ENCODE measurements at regions not wholly inside any gene's neighbourhood (a gene's known extent, or its start where the extent isn't known, plus 50 kb on each side); places are given as distances from the start of the nearest gene placed in this dataset.

DNA sequence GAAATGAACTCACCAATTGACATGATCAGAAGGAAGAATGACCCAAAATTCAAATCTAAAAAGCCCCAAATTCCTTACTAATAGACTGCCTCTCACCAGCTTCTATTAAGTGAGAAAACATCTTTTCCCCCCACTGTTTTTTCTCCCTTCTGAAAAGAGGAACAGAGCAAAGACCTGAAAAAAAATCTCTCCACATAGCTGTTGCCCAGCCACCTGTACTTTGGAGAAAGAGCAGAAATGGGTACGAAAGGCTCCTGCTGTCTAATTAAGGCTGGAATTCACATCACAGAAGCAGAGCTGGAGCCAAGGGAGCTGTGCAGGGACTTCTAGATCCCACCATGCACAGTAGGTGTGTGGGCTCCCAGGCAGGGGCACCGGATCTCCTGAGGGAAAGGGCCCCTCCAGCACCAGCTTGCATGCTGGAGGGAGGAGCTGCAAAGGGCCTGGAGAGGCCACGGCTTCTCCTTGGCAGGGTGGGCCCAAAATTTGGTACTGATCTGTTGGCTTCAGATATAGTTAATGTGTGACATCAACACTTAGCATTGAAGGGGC lies 73.2 kb upstream of the DUSP22 start:
- TF ChIP-seq ELF1 (IDR thresholded peaks at IDR 0.05; ENCODE audit: borderline replicate concordance, low read depth): no peak
- TF ChIP-seq, protein P1, sequence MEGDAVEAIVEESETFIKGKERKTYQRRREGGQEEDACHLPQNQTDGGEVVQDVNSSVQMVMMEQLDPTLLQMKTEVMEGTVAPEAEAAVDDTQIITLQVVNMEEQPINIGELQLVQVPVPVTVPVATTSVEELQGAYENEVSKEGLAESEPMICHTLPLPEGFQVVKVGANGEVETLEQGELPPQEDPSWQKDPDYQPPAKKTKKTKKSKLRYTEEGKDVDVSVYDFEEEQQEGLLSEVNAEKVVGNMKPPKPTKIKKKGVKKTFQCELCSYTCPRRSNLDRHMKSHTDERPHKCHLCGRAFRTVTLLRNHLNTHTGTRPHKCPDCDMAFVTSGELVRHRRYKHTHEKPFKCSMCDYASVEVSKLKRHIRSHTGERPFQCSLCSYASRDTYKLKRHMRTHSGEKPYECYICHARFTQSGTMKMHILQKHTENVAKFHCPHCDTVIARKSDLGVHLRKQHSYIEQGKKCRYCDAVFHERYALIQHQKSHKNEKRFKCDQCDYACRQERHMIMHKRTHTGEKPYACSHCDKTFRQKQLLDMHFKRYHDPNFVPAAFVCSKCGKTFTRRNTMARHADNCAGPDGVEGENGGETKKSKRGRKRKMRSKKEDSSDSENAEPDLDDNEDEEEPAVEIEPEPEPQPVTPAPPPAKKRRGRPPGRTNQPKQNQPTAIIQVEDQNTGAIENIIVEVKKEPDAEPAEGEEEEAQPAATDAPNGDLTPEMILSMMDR (IDR thresholded peaks at IDR 0.05 in 2 of 3, conservative IDR thresholded peaks at IDR 0.05 in 1 of 3; ENCODE audit: borderline replicate concordance in 1 of 3, insufficient read depth in 1 of 3, low read depth in 2 of 3, low read length in 2 of 3): no peak
- TF ChIP-seq, protein P2, sequence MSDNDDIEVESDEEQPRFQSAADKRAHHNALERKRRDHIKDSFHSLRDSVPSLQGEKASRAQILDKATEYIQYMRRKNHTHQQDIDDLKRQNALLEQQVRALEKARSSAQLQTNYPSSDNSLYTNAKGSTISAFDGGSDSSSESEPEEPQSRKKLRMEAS (IDR thresholded peaks at IDR 0.05): no peak
- TF ChIP-seq EZH2 (IDR thresholded peaks at IDR 0.05): no peak
- TF ChIP-seq CEBPB (IDR thresholded peaks at IDR 0.05; ENCODE audit: low read depth): no peak
- TF ChIP-seq SIN3A (IDR thresholded peaks at IDR 0.05; ENCODE audit: low read depth): no peak
- no peak for TF ChIP-seq ZNF274 (IDR thresholded peaks at IDR 0.05; ENCODE audit: low read depth, low read length)
- Histone ChIP-seq H3K27ac (ENCODE audit: low read depth, low read length) (no peak overlapping the region), H2AFZ (ENCODE audit: low read depth, low read length, poor library complexity, severe bottlenecking) (no peak overlapping the region), H3K4me3 (replicated peaks in 1 of 2; ENCODE audit: low read depth in 1 of 2, low read length in 2 of 2) (no peak overlapping the region), H3K4me1 (ENCODE audit: control insufficient read depth in 1 of 2, insufficient read depth in 2 of 2, low read length in 2 of 2) (no peaks in the 10 kb centered on the region; a peak in 1 of 4 replicates), H3K36me3 (ENCODE audit: control insufficient read depth in 1 of 2, insufficient read depth in 2 of 2, low read length in 2 of 2) (no peaks in the 10 kb centered on the region), H3K9me3 (ENCODE audit: control insufficient read depth in 1 of 2, insufficient read depth in 1 of 2, low read depth in 1 of 2, low read length in 2 of 2) (peaks cover 0 to 3% of the 10 kb centered on the region in 2 experiments; a peak in 1 of 4 replicates), H3K9ac (ENCODE audit: low read length) (no peak overlapping the region), H3K79me2 (ENCODE audit: insufficient read depth, low read length) (no peaks in the 10 kb centered on the region), H4K20me1 (ENCODE audit: insufficient read depth) (no peaks in the 10 kb centered on the region), H3K4me2 (ENCODE audit: low read length) (no peak overlapping the region), H3K9me2 (ENCODE audit: insufficient read depth) (no peaks in the 10 kb centered on the region), H3K27me3 (ENCODE audit: insufficient read depth, low read length) (peaks cover 11% of the 10 kb centered on the region; the same call in 1 of the 2 replicates)
- intact Hi-C loops (cut with micrococcal nuclease): no loop called here
- ChIA-PET RAD21 (ENCODE audit: low non-redundant PET in 1 of 2, low total read pairs in 2 of 2, uncharacterized antibody in 2 of 2, unreplicated experiment in 2 of 2) (no interaction called here), POLR2A (no interaction called here), CTCF (no interaction called here)
- DNase-seq (ENCODE audit: low read depth, low spot score) (no peak), ATAC-seq (no peak)
- BruUV-seq (replicated peaks): no TSS peak

DNA sequence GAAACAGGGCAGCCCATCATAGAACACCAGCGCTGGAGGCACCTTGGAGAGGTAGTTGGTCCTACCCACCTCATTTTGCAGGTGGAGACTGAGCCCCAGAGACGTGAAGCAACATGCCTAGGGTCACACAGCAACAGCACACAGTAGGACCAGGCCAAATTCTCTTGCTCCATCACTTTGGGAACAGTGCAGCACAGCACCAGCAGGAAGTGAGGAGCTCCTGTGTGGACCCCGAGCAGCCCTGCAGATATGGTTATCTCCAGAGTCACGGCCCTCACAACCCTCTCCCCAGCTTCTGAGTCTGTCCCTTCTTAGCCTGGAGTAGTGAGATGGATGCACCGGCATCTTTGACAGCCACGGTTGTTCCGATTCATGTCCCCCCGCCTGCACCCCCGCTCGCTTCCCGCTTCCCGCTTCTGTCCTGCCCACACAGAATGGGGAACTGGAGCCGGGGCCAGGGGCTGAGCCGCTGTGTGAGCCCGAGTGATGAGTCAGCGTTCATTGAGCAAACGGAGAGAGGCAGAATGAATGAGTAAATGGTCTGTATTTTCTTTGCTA lies 72.6 kb upstream of the DUSP22 start:
- CTCF ChIA-PET: no interaction called here
- H3K9me3 ChIP-seq (ENCODE audit: control insufficient read depth in 1 of 2, insufficient read depth in 1 of 2, low read depth in 1 of 2, low read length in 2 of 2): no peaks in the 10 kb centered on the region
- intact Hi-C loops (cut with micrococcal nuclease): no loop called here
- RAD21 ChIA-PET (ENCODE audit: low non-redundant PET in 1 of 2, low total read pairs in 2 of 2, uncharacterized antibody in 2 of 2, unreplicated experiment in 2 of 2): no interaction called here
- no peaks in the 10 kb centered on the region for H3K9me2 ChIP-seq (ENCODE audit: insufficient read depth)
- no TSS peak for BruUV-seq (replicated peaks)
- ATAC-seq (no peak), DNase-seq (ENCODE audit: low read depth, low spot score) (no peak)
- no peak overlapping the region for H3K9ac ChIP-seq (ENCODE audit: low read length)
- peaks cover 11% of the 10 kb centered on the region; the same call in 1 of the 2 replicates for H3K27me3 ChIP-seq (ENCODE audit: insufficient read depth, low read length)
- H3K4me1 ChIP-seq (ENCODE audit: control insufficient read depth in 1 of 2, insufficient read depth in 2 of 2, low read length in 2 of 2): no peaks in the 10 kb centered on the region; a peak in 1 of 4 replicates
- no peaks in the 10 kb centered on the region for H3K36me3 ChIP-seq (ENCODE audit: control insufficient read depth in 1 of 2, insufficient read depth in 2 of 2, low read length in 2 of 2)
- no peaks in the 10 kb centered on the region for H4K20me1 ChIP-seq (ENCODE audit: insufficient read depth)
- H2AFZ ChIP-seq (ENCODE audit: low read depth, low read length, poor library complexity, severe bottlenecking): no peak overlapping the region
- no peak overlapping the region for H3K4me3 ChIP-seq (replicated peaks in 1 of 2; ENCODE audit: low read depth in 1 of 2, low read length in 2 of 2)
- H3K27ac ChIP-seq (ENCODE audit: low read depth, low read length): no peak overlapping the region
- H3K4me2 ChIP-seq (ENCODE audit: low read length): no peak overlapping the region
- H3K79me2 ChIP-seq (ENCODE audit: insufficient read depth, low read length): no peaks in the 10 kb centered on the region
- POLR2A ChIA-PET: no interaction called here
- no peak for TF ChIP-seq SIN3A (IDR thresholded peaks at IDR 0.05; ENCODE audit: low read depth)
- TF ChIP-seq JUND (IDR thresholded peaks at IDR 0.05): no peak
- TF ChIP-seq YY1 (IDR thresholded peaks at IDR 0.05; ENCODE audit: extremely low read depth, insufficient replicate concordance, low read depth, low read length): no peak
- TF ChIP-seq EGR1 (IDR thresholded peaks at IDR 0.05; ENCODE audit: low read depth): no peak
- no peak for TF ChIP-seq EZH2phosphoT487 (IDR thresholded peaks at IDR 0.05; ENCODE audit: borderline replicate concordance)
- no peak for TF ChIP-seq POLR2AphosphoS5 (IDR thresholded peaks at IDR 0.05; ENCODE audit: low read depth, low read length)
- TF ChIP-seq, protein P2 (IDR thresholded peaks at IDR 0.05): no peak
- TF ChIP-seq FOSL1 (IDR thresholded peaks at IDR 0.05; ENCODE audit: low read depth): no peak
- no peak for TF ChIP-seq RAD21 (IDR thresholded peaks at IDR 0.05; ENCODE audit: low read depth)
- TF ChIP-seq SRF (IDR thresholded peaks at IDR 0.05; ENCODE audit: low read depth): no peak
- TF ChIP-seq, protein P3, sequence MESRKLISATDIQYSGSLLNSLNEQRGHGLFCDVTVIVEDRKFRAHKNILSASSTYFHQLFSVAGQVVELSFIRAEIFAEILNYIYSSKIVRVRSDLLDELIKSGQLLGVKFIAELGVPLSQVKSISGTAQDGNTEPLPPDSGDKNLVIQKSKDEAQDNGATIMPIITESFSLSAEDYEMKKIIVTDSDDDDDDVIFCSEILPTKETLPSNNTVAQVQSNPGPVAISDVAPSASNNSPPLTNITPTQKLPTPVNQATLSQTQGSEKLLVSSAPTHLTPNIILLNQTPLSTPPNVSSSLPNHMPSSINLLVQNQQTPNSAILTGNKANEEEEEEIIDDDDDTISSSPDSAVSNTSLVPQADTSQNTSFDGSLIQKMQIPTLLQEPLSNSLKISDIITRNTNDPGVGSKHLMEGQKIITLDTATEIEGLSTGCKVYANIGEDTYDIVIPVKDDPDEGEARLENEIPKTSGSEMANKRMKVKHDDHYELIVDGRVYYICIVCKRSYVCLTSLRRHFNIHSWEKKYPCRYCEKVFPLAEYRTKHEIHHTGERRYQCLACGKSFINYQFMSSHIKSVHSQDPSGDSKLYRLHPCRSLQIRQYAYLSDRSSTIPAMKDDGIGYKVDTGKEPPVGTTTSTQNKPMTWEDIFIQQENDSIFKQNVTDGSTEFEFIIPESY (IDR thresholded peaks at IDR 0.05; ENCODE audit: extremely low read depth, insufficient replicate concordance, low read length): no peak
- no peak for TF ChIP-seq ELF1 (IDR thresholded peaks at IDR 0.05; ENCODE audit: borderline replicate concordance, low read depth)
- no peak for TF ChIP-seq CBX3 (IDR thresholded peaks at IDR 0.05; ENCODE audit: low read depth)

Measured in HCT116 (cell line).